HG03097 (cell line): ENCODE measurements at regions not wholly inside any gene's neighbourhood (a gene's known extent, or its start where the extent isn't known, plus 50 kb on each side); places are given as distances from the start of the nearest gene placed in this dataset.

ENCODE experiments used
- ATAC-seq: cut with Tn5 transposase; IDR thresholded peaks from one replicate; pipeline ENCODE4 v1.9.1; 2021; ENCODE audit not compliant: unreplicated experiment, low FRiP score

DNA sequence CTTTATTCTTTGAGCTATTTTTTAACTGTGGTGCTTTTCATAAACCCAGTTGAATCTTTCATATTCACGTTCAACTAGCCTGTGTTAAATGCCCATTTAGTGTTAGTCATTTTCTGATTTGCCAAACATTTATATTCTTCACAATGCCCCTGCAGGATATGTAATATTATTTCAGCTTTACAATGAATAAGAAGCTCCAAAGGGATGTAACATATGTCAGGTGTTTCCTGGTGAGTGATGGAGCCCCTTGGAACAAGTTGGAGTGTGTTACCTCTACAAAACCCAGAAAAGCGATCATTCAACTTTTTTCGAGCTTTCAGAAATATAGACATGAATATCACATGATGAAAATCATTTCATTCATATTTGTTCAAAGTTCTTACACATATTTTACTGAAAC, 471.0 kb upstream of the CDH2 start:
- no peak for ATAC-seq

DNA sequence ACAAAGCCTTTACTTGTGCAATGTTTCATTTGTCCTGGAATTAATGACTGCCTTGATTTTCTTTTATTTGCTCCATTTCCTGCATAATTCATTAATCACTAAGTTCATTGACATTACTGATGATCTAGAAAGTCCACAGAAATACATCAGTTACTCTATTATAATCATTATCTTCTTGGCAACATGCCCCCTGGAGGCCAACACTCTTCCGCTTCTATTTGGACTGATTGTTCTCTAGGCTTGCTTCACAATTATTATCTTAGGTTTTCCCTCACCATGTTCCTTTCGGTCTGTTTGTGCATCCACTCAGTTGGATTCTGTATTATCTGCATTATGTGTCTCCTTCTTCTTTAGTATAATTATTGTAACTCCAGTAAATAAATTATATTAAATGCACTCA, 461.0 kb upstream of the CDH2 start:
- no peak for ATAC-seq

DNA sequence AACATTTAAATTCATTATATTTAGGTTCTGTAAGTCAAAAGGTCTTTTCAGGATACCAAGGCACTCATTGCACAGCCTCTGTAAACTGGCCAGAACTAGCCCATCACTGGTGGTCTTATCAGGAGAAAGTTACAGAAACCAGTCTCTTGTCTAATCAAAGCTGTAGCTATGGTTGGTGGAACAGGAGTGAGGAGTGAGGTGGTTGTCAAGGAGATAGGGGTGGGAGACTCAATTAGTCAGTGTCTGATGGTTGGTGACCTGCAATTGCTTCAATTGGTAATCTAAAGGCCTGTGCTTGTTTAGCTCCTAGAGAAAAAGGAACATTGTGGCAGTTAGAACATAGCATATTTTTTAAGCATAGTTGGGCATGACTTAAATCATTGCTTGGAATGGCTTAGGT, 458.6 kb upstream of the CDH2 start:
- ATAC-seq, result no peak

DNA sequence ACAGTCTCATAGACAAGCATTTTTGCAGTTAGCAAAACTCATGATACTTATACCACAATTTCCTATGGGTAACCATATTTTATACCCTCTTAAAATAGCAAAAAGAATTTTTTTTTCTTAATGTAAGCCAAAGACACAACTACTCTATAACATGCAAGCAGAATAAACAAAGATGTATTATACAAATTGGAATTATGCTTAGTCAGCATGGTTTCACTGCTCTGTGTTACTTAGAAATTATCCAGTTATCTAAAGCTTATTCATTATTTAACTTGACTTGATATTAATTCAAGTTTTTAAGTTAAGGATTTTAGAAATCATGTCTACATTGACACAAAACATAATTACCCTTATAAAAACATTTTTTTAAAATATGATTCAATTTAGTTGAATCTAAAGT, 449.8 kb upstream of the CDH2 start:
- no peak for ATAC-seq

DNA sequence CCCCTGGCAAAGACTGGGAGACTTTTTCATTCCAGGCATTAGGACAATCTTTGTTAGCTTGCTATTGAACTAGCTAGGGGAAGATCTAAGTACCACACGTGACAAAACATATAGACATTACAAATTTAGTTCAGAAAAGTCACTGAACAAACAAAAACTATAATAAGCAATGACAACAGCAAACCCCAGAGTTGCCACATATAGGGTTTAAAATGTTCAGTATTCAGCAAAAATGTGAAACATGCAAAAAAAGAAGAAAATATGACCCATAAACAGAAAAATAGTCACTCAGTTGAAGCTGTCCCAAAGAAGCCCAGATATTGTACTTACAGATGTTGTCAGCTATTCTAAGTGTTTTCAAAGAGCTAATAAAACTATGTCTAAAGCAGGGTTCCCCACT, 431.1 kb upstream of the CDH2 start:
- no peak for ATAC-seq

DNA sequence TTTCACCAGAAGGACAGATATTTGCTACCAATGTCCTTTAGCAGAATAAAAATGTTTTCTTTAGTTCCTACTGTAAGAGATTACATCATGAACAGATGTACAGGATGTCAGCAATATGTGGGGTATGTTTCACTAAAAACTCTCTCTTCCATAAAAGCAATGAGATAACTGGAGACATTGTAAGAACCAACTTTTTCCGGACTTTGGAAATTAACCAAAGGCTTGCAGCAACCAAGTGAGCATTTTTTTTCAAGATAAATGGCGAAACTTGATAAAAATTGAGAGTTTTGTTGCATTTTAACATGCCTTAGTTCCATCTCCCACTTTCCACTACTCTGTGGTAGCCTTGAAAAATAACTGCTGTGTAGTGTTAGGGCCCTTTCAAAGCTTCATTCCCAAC, 429.8 kb upstream of the CDH2 start:
- no peak for ATAC-seq

DNA sequence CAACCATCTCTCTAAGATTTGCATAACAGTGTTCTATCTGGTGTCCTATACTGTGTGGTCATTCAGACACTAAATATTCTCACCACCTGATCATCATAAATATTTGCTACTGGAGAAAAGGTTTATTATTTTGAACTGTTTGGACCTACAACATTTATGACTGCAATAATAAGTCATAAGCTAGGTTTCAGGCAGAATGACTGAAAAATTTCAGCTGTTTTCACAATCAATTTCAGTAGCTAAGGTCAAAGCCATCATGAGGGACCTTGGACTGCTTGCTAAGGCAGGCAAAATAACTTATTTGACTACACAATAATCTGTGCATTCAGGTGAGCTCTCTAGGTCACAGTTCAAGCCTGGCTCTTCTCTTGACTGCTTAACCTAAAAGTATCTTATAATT, 425.5 kb upstream of the CDH2 start:
- ATAC-seq, result no peak

DNA sequence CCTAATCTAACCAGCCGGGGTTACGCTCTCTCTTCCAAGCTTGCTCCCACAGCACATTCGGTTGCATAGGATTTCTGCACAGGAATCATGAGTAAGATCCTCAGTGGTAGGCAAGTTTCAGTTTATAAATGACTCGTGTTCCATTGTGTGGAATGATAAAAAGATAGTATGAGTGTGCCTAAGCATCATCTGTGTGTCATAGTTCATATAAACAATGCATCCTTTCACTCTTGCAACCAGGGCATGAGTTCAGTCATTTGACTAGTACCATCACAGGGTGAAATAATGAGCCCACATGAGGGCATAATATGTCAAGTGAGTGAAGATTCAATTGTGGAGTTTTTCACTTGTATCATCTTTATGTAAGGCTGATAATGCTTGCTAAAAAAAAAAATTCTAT, 417.1 kb upstream of the CDH2 start:
- no peak for ATAC-seq

DNA sequence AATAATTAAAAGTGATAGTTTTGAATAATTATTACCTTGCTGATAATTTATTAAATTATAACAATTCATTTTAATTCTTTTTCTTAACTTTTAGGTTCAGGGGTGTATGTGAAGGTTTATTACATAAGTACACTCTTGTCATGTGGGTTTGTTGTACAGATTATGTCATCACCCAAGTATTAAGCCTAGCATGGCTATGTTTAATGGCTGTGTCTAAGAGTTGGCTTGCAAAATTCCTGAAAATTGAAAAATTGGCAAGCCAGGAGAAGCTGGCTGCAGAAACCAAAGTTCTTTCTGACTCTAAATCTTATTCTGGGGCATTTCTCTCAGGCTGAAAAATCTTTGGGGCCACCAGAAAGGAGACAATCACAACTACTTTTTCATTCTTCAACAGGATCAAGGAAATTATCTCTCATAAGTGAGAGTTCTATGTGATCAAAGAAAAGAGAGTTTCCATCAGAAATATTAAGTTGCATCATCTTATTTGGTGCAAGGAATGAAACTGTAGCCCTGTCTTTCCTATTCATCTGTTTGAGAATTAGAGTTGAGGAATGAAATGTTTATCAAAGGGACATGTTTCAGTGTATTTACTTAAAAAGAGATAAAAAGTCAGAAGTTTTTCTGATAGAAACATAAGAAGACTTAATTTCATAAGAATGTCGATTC, 412.1 kb upstream of the CDH2 start:
- ATAC-seq, result no peak

DNA sequence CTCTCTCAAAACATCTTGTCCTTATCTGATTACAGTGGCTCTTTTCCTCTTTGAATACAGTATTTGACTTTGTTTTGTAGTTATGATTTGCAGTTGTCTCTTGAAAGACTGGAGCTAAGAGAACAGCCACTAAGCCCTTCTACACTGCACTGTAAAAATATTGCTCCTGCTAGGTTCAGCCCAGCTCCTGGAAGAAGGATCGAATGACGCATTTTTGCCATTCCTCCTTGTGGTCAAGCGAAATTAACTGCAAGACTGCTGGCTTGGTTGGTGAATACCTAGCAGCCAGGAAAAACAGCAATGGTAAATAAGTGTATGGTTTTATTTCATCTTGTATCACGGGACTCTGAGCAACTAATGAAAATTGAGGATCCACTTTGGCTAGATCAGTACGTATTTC, 407.8 kb upstream of the CDH2 start:
- ATAC-seq, result no peak

DNA sequence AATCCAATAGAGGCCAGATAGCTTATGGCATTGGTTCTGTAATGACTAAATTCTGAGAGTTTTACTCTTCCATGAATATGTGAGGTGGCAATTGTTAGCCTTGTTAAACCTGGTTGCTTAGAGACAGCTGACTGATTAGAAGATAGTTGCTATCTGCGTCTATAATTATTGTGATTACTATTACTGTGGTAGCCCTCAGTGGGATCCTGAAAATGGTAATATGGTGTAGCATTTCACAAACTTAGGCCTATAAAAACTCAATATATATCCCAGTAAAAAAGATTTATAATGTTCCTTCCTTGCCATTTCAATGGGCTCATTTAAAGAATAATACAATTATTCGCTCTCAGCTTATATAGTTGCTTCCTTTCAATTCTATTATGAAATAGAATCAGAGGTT, 405.8 kb upstream of the CDH2 start:
- ATAC-seq, result no peak

DNA sequence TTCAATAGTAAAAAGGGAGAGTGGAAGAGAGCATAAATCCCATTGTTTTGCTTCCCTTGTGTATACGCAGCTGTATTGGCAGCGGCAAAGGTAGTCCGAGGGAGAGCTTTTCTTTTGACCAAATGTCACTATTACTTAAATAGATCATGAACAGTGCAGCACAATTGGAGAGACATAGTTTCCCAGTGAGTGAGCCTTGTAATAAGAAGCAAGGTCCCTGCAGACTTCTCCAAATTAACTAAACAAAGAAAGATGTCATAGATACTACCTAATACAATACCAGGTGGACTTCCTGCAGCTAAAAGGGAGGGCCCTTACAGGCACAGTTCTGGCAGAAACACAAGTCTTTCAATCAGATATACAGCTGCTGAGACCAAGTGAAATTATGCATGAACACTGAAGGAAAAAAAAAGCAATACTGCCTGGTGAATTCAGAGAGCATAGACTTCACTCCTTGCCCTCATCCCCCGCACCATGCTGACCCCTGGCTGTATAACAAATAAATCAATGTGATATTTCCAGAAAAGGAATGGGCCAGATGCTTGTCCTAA, 404.7 kb upstream of the CDH2 start:
- ATAC-seq, result no peak

DNA sequence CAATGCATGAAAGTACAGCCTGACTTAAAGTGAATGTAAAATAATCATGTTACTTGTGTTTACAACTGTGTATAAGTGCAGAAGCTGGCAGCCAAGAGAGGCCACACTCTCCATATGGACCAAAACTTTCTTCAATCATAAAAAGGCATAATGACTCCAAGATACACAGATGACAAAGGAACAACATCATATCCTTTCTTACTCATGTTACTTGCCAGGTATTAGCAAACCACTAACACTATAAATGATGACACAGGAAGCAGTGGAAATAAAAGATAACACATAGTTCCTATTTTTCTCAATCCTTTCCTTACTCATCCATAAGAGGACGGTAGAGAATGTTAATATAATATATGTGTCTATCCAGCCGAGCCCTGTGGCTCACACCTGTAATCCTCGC, 400.0 kb upstream of the CDH2 start:
- no peak for ATAC-seq

DNA sequence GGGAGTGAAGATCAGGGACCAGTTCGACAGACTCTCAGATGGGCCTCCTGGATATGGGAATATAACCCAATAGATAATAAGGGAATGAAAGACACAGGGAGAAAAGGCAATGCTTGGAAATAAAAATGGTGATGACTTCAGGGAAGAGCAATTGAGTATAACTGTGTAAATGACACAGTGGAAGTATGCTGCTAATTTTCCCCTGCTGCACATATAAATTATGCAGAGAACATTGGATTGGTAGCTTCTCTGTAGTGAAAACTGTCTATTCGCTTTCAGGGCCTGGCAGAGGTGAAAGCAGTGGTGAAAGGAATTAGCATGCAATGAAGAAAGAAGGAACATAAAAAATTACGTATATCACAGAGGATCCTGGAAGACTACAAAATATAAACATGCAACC, 398.2 kb upstream of the CDH2 start:
- no peak for ATAC-seq

DNA sequence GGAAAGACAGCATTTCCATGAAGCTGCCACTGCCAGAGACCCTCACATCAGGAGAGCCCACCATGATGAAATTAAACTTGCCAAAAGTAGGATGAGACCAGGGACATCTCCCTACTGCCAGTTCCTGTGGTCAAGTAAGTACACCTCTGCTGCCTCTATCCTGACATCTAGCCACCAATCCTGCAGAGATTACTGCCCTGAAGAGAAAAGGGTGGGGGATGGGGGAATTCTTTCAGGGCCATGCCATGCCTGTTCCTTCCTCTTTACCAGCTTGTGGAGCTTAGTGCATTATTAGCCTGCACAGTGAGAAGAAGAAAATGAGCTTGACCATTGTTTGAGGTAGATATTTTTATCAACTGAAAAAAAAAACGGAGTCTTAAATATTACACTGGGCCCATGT, 397.2 kb upstream of the CDH2 start:
- no peak for ATAC-seq

DNA sequence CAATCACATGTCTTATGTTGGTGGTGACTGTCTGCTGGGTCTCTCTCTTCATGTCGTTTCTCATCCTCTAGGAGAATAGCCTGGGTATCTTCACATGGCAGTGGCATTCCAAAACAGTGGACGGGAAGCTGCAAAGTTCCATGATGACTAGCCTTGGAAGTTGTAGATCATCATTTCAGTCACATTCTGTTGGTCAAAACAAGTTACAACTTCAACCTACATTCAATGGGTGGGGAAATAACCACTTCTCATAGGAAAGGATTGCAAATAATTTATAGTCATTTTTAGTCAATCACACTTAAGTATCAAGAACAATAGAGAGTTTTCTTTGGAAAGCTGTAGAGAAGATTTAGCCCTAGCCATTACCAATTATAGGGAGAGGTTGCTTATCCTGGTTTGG, 395.0 kb upstream of the CDH2 start:
- no peak for ATAC-seq

DNA sequence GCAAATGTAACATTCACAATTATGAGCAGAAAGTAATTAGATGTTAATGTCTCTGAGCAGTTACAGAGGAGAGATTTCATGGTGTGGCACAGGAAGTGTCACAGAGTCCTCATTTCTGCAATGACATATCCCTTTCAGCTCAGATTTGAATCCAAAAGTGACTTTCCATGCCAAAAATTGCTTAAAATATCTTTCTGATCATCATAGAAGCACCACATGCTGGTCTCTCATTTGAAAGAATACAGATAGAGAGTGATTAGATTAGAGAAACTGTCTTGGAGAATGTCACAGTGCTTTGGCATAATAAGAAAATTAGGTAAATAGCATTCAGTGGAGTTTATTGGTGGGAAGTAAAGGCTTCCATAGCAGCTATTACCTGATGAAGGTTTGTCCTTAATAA, 383.4 kb upstream of the CDH2 start:
- ATAC-seq, result no peak

DNA sequence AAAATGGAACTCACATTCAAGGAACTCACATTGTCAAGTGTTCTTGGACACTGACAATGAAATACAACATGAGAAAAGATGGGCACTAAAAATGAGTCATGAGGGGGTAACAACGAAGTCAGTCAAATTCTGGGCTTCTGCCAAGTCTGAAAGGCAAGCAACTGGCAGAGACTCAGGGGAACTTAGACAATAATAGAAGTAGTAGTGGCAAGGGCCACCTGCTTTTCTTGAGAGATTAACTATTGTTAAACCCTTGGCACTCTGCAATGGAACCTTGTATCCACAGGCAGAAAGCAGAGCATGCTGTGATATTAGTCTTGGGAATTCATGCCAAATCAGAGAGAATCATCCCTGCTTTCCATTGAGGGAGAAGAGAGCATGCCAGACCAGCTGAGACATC, 382.6 kb upstream of the CDH2 start:
- no peak for ATAC-seq

DNA sequence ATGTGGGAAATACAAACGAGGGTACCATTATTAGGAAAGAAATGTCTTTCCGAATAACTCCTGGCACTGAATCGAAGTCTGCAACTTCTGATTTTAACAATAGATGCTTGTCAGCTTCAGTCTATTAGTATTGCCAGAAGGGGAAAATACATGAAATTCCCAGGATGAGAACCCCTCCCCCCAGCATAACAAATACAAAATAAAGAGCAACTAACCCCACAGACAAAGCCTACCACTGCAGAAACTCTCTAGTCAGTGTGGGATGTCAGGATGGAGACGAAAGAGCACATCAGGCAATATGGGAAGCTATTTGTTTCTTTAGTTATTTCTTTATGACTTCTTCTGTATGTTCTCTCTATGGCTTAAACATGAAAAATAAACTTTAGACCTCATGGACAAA, 365.0 kb upstream of the CDH2 start:
- ATAC-seq, result no peak

DNA sequence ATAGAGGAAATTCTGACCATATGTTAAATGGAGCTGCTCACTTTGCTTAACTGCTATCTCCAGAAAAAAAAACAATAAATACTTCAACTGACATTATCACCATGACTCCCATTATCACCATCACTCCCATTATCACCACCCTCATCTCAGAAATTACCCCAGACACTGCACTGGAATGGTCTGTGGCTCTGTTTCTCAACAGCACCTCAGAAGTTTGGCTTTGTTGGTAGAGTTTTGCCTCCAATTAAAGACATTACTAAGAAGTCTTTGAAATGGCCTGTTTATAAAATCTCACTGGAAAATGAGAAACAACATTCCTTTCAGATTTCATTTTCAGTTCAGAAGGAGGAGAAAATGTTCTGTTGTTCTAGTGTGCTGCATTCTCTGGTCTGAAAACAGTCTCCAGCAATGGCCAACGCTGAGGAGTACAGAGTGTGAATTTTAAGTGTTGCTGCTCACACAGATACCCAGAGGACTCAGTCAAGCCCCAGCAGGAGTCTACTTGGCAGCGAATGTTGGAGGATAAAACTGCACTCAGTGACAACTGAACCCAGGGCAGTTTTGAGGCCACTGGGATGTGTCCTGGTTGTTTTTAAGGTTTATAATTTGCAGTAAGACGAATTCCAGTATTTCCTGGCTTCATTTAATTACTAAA, 364.5 kb upstream of the CDH2 start:
- no peak for ATAC-seq

DNA sequence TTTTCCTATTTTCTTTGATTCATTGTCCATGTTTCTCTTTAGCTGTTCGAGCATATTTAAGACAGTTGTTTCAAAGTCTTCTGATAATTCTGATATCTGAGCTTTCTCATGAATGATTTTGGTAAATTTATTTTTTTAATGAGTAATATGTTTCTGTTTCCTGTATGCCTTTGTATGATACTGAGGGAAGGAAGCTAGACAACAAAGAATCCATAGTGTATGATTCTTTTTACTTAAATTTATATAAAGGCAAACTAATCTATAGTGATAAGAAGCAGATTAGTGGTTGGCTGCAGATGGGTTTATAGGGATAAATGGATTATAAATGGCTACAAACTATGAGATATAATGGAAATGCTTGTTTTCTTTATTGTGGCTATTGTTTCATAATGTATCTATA, 352.7 kb upstream of the CDH2 start:
- ATAC-seq, result no peak

DNA sequence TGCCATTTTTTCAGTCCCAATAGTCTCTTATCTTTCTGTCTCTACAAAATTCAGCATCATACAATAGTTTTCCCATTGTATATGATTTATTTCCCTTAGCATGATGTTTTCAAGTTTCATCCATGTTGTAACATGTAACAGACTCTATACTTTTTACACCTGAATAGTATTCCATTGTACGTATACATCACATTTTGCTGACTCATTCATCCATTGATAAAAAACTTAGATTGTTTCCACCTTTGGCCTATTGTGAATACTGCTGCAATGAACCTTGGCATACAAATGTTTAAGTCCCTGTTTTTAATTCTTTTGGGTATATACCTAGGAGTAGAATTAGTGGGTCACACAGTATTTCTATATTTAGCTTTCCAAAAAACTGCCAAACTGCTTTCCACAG, 349.3 kb upstream of the CDH2 start:
- no peak for ATAC-seq
